Glutamatergic neuron (in vitro differentiated cells): ENCODE measurements at regions not wholly inside any gene's neighbourhood (a gene's known extent, or its start where the extent isn't known, plus 50 kb on each side); places are given as distances from the start of the nearest gene placed in this dataset.
A peak's percentile ranks its signal among the peaks of the same experiment; 100 is the strongest.

ENCODE experiments used
- DNase-seq: peaks from one replicate; pipeline ENCODE4 v3.0.0; 2022
- H3K27ac Mint-ChIP-seq: one replicate; pipeline ENCODE4 v1.8.0; 2020; ENCODE audit warnings: mild to moderate bottlenecking, mixed read lengths, inconsistent platforms; ENCODE audit not compliant: unreplicated experiment
- H3K27me3 Mint-ChIP-seq: one replicate; pipeline ENCODE4 v1.8.0; 2020; ENCODE audit warnings: mild to moderate bottlenecking, moderate library complexity, mixed read lengths, inconsistent platforms; ENCODE audit not compliant: unreplicated experiment
- H3K36me3 Mint-ChIP-seq: one replicate; pipeline ENCODE4 v1.8.0; 2020; ENCODE audit warnings: mild to moderate bottlenecking, mixed read lengths, inconsistent platforms; ENCODE audit not compliant: unreplicated experiment
- H3K4me1 Mint-ChIP-seq: one replicate; pipeline ENCODE4 v1.8.0; 2020; ENCODE audit warnings: mild to moderate bottlenecking, low read depth, mixed read lengths, inconsistent platforms; ENCODE audit not compliant: unreplicated experiment
- H3K4me3 Mint-ChIP-seq: one replicate; pipeline ENCODE4 v1.8.0; 2020; ENCODE audit warnings: mild to moderate bottlenecking, mixed read lengths, inconsistent platforms; ENCODE audit not compliant: unreplicated experiment
- H3K9me3 Mint-ChIP-seq: one replicate; pipeline ENCODE4 v1.8.0; 2020; ENCODE audit warnings: mild to moderate bottlenecking, moderate library complexity, mixed read lengths, inconsistent platforms; ENCODE audit not compliant: unreplicated experiment
- CTCF ChIP-seq: fragments of 200-600 bp; sonication (generic); IDR thresholded peaks from one replicate; pipeline ENCODE4 v1.5.0; 2021; ENCODE audit not compliant: partially characterized antibody, unreplicated experiment

- Mint-ChIP-seq H3K36me3 (no peaks in the 10 kb centered on the region), H3K4me1 (peaks cover 3% of the 10 kb centered on the region), H3K4me3 (no peak overlapping the region), H3K27ac (peak overlapping the region; percentile 33), H3K27me3 (no peaks in the 10 kb centered on the region), H3K9me3 (peaks cover 2% of the 10 kb centered on the region)
- no peak for DNase-seq
- TF ChIP-seq CTCF: no peak
Measured at GRCh38 chr21:30963502-30963901, 74.8 kb downstream of the KRTAP19-8 start.

- no peak for DNase-seq
- peaks cover 3% of the 10 kb centered on the region for H3K4me1 Mint-ChIP-seq
- H3K9me3 Mint-ChIP-seq: peaks cover 3% of the 10 kb centered on the region
- H3K36me3 Mint-ChIP-seq: no peaks in the 10 kb centered on the region
- H3K27me3 Mint-ChIP-seq: no peaks in the 10 kb centered on the region
- no peak overlapping the region for H3K4me3 Mint-ChIP-seq
- TF ChIP-seq CTCF: peak; percentile 59
- H3K27ac Mint-ChIP-seq: no peak overlapping the region
Measured at GRCh38 chr21:30962013-30962412, 76.3 kb downstream of the KRTAP19-8 start.

- H3K4me1 Mint-ChIP-seq: peaks cover 3% of the 10 kb centered on the region
- H3K27me3 Mint-ChIP-seq: no peaks in the 10 kb centered on the region
- no peak overlapping the region for H3K4me3 Mint-ChIP-seq
- peaks cover 4% of the 10 kb centered on the region for H3K9me3 Mint-ChIP-seq
- DNase-seq: no peak
- H3K27ac Mint-ChIP-seq: no peak overlapping the region
- H3K36me3 Mint-ChIP-seq: no peaks in the 10 kb centered on the region
- TF ChIP-seq CTCF: no peak
Measured at GRCh38 chr21:30958741-30959140, 77.4 kb upstream of the KRTAP11-1 start.

GRCh38 chr21:30957010-30957409, 75.6 kb upstream of the KRTAP11-1 start:
- no peaks in the 10 kb centered on the region for H3K27me3 Mint-ChIP-seq
- no peaks in the 10 kb centered on the region for H3K36me3 Mint-ChIP-seq
- no peak for DNase-seq
- no peaks in the 10 kb centered on the region for H3K4me1 Mint-ChIP-seq
- H3K9me3 Mint-ChIP-seq: peaks cover 2% of the 10 kb centered on the region
- H3K4me3 Mint-ChIP-seq: no peak overlapping the region
- H3K27ac Mint-ChIP-seq: no peak overlapping the region
- TF ChIP-seq CTCF: no peak

GRCh38 chr21:30953605-30954004, 72.2 kb upstream of the KRTAP11-1 start:
- Mint-ChIP-seq H3K4me1 (no peaks in the 10 kb centered on the region), H3K36me3 (no peaks in the 10 kb centered on the region), H3K9me3 (peaks cover 2% of the 10 kb centered on the region), H3K27me3 (no peaks in the 10 kb centered on the region), H3K27ac (no peak overlapping the region), H3K4me3 (no peak overlapping the region)
- no peak for TF ChIP-seq CTCF
- no peak for DNase-seq
